ENCODE measurements at regions not wholly inside any gene's neighbourhood (a gene's known extent, or its start where the extent isn't known, plus 50 kb on each side); places are given as distances from the start of the nearest gene placed in this dataset.
"Not testable (repeated sequence)": the region's sequence is repeated elsewhere in the genome, so short reads cannot be mapped to it uniquely, and the experiment has no call there.

- H3K4me2 ChIP-seq = no peak overlapping the region
These were observed 179.8 kb upstream of the RBBP8 start for GRCh38 chr18:22753130-22753831.

GRCh38 chr18:22764005-22764404, 169.1 kb upstream of the RBBP8 start:
- not testable (repeated sequence) for H3K36me3 ChIP-seq; H3K27me3 ChIP-seq; H3K4me1 Mint-ChIP-seq; H3K27ac ChIP-seq; H3K79me2 ChIP-seq (ENCODE audit: low read depth); H3K36me3 Mint-ChIP-seq; DNase-seq (ENCODE audit: low spot score); H3K4me1 ChIP-seq; H4K20me1 ChIP-seq (ENCODE audit: low read depth); H3K4me2 ChIP-seq; H3K9ac ChIP-seq; H3K9me3 Mint-ChIP-seq; H3F3A ChIP-seq (ENCODE audit: low read depth); H3K4me3 Mint-ChIP-seq; H3K27me3 Mint-ChIP-seq (ENCODE audit: insufficient read depth, low read depth); H3K9me3 ChIP-seq (ENCODE audit: low read depth); H3K4me3 ChIP-seq; H3K27ac Mint-ChIP-seq; H2AFZ ChIP-seq (replicated peaks)

More at GRCh38 chr18:22753130-22753831, 179.8 kb upstream of the RBBP8 start:
- Mint-ChIP-seq H3K9me3 (peaks cover 3% of the 10 kb centered on the region), H3K27ac (no peak overlapping the region), H3K36me3 (no peaks in the 10 kb centered on the region), H3K4me1 (no peaks in the 10 kb centered on the region), H3K4me3 (no peak overlapping the region), H3K27me3 (ENCODE audit: insufficient read depth, low read depth) (peaks cover 1% of the 10 kb centered on the region)
- Histone ChIP-seq H3K27ac (no peak overlapping the region), H3K9ac (no peak overlapping the region), H3F3A (ENCODE audit: low read depth) (no peaks in the 10 kb centered on the region), H3K79me2 (ENCODE audit: low read depth) (no peaks in the 10 kb centered on the region), H4K20me1 (ENCODE audit: low read depth) (no peaks in the 10 kb centered on the region), H3K27me3 (peaks cover 3% of the 10 kb centered on the region), H2AFZ (replicated peaks) (no peak overlapping the region), H3K9me3 (ENCODE audit: low read depth) (no peaks in the 10 kb centered on the region), H3K36me3 (no peaks in the 10 kb centered on the region), H3K4me1 (no peaks in the 10 kb centered on the region), H3K4me3 (no peak overlapping the region)
- no peak for DNase-seq (ENCODE audit: low spot score)
- TF ChIP-seq CTCF (IDR thresholded peaks at IDR 0.05) (no peak), EZH2 (IDR thresholded peaks at IDR 0.05) (no peak), EZH2phosphoT487 (IDR thresholded peaks at IDR 0.05) (no peak)

GRCh38 chr18:22765896-22766295, 167.2 kb upstream of the RBBP8 start:
- Mint-ChIP-seq H3K9me3 (peaks cover 2% of the 10 kb centered on the region), H3K27me3 (ENCODE audit: insufficient read depth, low read depth) (no peaks in the 10 kb centered on the region), H3K4me3 (no peak overlapping the region), H3K36me3 (no peaks in the 10 kb centered on the region), H3K27ac (no peak overlapping the region), H3K4me1 (no peaks in the 10 kb centered on the region)
- Histone ChIP-seq H3K4me2 (no peak overlapping the region), H3K36me3 (no peaks in the 10 kb centered on the region), H3K9ac (no peak overlapping the region), H3K79me2 (ENCODE audit: low read depth) (no peaks in the 10 kb centered on the region), H3F3A (ENCODE audit: low read depth) (no peaks in the 10 kb centered on the region), H3K27ac (no peak overlapping the region), H4K20me1 (ENCODE audit: low read depth) (no peaks in the 10 kb centered on the region), H2AFZ (replicated peaks) (no peak overlapping the region), H3K27me3 (no peaks in the 10 kb centered on the region), H3K9me3 (ENCODE audit: low read depth) (no peaks in the 10 kb centered on the region), H3K4me1 (no peaks in the 10 kb centered on the region), H3K4me3 (no peak overlapping the region)
- DNase-seq (ENCODE audit: low spot score) = no peak
- TF ChIP-seq EZH2 (IDR thresholded peaks at IDR 0.05) (no peak), EZH2phosphoT487 (IDR thresholded peaks at IDR 0.05) (no peak), CTCF (IDR thresholded peaks at IDR 0.05) (no peak)

GRCh38 chr18:22767653-22768052, 165.5 kb upstream of the RBBP8 start:
- H3F3A ChIP-seq (ENCODE audit: low read depth) = no peaks in the 10 kb centered on the region
- no peaks in the 10 kb centered on the region for H3K36me3 Mint-ChIP-seq
- no peaks in the 10 kb centered on the region for H3K36me3 ChIP-seq
- no peaks in the 10 kb centered on the region for H3K4me1 Mint-ChIP-seq
- no peak overlapping the region for H3K9ac ChIP-seq
- H3K9me3 ChIP-seq (ENCODE audit: low read depth) = no peaks in the 10 kb centered on the region
- no peak overlapping the region for H3K4me3 Mint-ChIP-seq
- no peaks in the 10 kb centered on the region for H3K79me2 ChIP-seq (ENCODE audit: low read depth)
- H3K4me3 ChIP-seq = no peak overlapping the region
- no peaks in the 10 kb centered on the region for H3K27me3 Mint-ChIP-seq (ENCODE audit: insufficient read depth, low read depth)
- TF ChIP-seq EZH2phosphoT487 (IDR thresholded peaks at IDR 0.05) (no peak), CTCF (IDR thresholded peaks at IDR 0.05) (no peak), EZH2 (IDR thresholded peaks at IDR 0.05) (no peak)
- no peak overlapping the region for H3K27ac ChIP-seq
- no peak for DNase-seq (ENCODE audit: low spot score)
- H2AFZ ChIP-seq (replicated peaks) = no peak overlapping the region
- H4K20me1 ChIP-seq (ENCODE audit: low read depth) = no peaks in the 10 kb centered on the region
- H3K4me1 ChIP-seq = no peaks in the 10 kb centered on the region
- no peaks in the 10 kb centered on the region for H3K27me3 ChIP-seq
- H3K27ac Mint-ChIP-seq = no peak overlapping the region
- no peak overlapping the region for H3K4me2 ChIP-seq
- H3K9me3 Mint-ChIP-seq = peaks cover 10% of the 10 kb centered on the region
